ENCODE measurements at regions not wholly inside any gene's neighbourhood (a gene's known extent, or its start where the extent isn't known, plus 50 kb on each side); places are given as distances from the start of the nearest gene placed in this dataset.

- TF ChIP-seq CTCF (IDR thresholded peaks at IDR 0.05), result no peak
- TF ChIP-seq POLR2AphosphoS5 (IDR thresholded peaks at IDR 0.05), result no peak
- no peak for TF ChIP-seq POLR2A (IDR thresholded peaks at IDR 0.05)
- no peak for TF ChIP-seq EP300 (IDR thresholded peaks at IDR 0.05)
Observed at GRCh38 chr18:43681661-43682060, 404.4 kb upstream of the SYT4 start.
